ENCODE measurements at regions not wholly inside any gene's neighbourhood (a gene's known extent, or its start where the extent isn't known, plus 50 kb on each side); places are given as distances from the start of the nearest gene placed in this dataset.
"Not testable (repeated sequence)": the region's sequence is repeated elsewhere in the genome, so short reads cannot be mapped to it uniquely, and the experiment has no call there.

DNA sequence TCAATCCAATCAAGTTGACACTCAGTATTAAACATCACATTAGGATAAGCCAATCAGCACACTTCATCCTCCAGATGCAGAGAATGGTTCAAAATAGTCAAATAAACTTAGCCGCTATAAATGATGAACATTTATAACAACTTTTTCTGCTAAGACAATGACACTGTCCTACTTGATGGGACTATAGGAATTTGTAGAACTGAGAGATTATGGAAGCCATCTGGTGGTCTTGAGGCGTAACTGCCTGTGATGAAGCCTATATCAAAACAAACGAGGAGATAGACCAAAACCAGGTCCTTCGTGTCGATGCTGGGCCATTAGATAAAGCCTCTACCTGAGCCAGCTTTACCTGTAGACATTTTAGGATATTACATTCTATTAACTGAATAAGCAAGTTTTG lies 631.1 kb downstream of the COL12A1 start:
- no peaks in the 10 kb centered on the region for H3K9me3 Mint-ChIP-seq (ENCODE audit: unreplicated experiment)
- TF ChIP-seq, protein P1, sequence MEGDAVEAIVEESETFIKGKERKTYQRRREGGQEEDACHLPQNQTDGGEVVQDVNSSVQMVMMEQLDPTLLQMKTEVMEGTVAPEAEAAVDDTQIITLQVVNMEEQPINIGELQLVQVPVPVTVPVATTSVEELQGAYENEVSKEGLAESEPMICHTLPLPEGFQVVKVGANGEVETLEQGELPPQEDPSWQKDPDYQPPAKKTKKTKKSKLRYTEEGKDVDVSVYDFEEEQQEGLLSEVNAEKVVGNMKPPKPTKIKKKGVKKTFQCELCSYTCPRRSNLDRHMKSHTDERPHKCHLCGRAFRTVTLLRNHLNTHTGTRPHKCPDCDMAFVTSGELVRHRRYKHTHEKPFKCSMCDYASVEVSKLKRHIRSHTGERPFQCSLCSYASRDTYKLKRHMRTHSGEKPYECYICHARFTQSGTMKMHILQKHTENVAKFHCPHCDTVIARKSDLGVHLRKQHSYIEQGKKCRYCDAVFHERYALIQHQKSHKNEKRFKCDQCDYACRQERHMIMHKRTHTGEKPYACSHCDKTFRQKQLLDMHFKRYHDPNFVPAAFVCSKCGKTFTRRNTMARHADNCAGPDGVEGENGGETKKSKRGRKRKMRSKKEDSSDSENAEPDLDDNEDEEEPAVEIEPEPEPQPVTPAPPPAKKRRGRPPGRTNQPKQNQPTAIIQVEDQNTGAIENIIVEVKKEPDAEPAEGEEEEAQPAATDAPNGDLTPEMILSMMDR (IDR thresholded peaks at IDR 0.05), result peak; percentile 54
- no peaks in the 10 kb centered on the region for H3K36me3 Mint-ChIP-seq (ENCODE audit: unreplicated experiment)
- DNase-seq (ENCODE audit: extremely low spot score, unreplicated experiment), result no peak
- no peak overlapping the region for H3K27ac Mint-ChIP-seq (ENCODE audit: unreplicated experiment)
- H3K4me3 Mint-ChIP-seq (ENCODE audit: unreplicated experiment), result no peak overlapping the region
- H3K27me3 Mint-ChIP-seq (ENCODE audit: unreplicated experiment), result no peaks in the 10 kb centered on the region
- peaks cover 33% of the 10 kb centered on the region for H3K4me1 Mint-ChIP-seq (ENCODE audit: unreplicated experiment)

DNA sequence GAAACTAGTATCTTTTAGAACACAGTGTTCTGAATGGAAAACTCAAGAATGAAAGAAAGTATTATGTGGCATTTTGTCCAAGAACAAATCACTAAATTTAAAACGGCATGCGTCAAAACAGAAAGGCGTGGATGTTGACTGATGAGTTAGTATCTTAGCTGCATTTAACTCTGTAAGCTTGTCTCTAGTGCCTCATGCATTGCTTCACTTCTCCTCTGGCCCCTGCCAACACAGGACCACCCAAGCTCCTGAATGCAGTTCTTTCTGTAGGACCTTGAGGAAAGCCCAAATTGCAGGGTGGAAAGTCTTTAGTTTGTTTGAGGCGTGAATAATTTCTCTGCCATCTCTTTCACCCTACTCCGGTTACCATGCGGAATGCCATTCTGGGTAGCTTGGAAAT lies 632.2 kb downstream of the COL12A1 start:
- Mint-ChIP-seq H3K27ac (ENCODE audit: unreplicated experiment) (no peak overlapping the region), H3K27me3 (ENCODE audit: unreplicated experiment) (no peaks in the 10 kb centered on the region), H3K4me3 (ENCODE audit: unreplicated experiment) (no peak overlapping the region), H3K36me3 (ENCODE audit: unreplicated experiment) (no peaks in the 10 kb centered on the region), H3K4me1 (ENCODE audit: unreplicated experiment) (peaks cover 37% of the 10 kb centered on the region), H3K9me3 (ENCODE audit: unreplicated experiment) (no peaks in the 10 kb centered on the region)
- TF ChIP-seq, protein P1 (IDR thresholded peaks at IDR 0.05), result no peak
- DNase-seq (ENCODE audit: extremely low spot score, unreplicated experiment), result no peak

DNA sequence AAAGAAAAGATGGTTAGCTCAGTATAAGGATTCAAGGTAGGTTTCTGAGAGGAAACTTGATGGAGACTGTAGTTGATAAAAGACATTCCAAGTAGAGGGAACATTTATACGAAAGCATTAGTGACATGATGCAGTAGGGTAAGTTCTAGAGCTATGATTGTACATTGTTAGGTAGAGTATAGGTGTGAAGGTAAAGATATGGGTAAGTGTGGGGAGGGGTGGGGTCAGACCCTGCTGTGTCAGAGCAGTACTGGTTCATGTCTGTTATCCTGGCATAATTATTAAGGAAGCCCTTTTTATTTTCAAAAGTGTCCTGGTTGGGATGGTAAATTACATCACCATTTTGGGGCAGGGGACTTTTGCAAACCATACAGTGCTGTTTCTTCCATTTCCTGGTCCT lies 635.8 kb downstream of the COL12A1 start:
- Mint-ChIP-seq H3K9me3 (ENCODE audit: unreplicated experiment) (no peaks in the 10 kb centered on the region), H3K27me3 (ENCODE audit: unreplicated experiment) (no peaks in the 10 kb centered on the region), H3K36me3 (ENCODE audit: unreplicated experiment) (no peaks in the 10 kb centered on the region), H3K4me3 (ENCODE audit: unreplicated experiment) (no peak overlapping the region), H3K4me1 (ENCODE audit: unreplicated experiment) (peaks cover 26% of the 10 kb centered on the region), H3K27ac (ENCODE audit: unreplicated experiment) (peak overlapping the region; percentile 16)
- TF ChIP-seq, protein P1 (IDR thresholded peaks at IDR 0.05), result no peak
- no peak for DNase-seq (ENCODE audit: extremely low spot score, unreplicated experiment)

DNA sequence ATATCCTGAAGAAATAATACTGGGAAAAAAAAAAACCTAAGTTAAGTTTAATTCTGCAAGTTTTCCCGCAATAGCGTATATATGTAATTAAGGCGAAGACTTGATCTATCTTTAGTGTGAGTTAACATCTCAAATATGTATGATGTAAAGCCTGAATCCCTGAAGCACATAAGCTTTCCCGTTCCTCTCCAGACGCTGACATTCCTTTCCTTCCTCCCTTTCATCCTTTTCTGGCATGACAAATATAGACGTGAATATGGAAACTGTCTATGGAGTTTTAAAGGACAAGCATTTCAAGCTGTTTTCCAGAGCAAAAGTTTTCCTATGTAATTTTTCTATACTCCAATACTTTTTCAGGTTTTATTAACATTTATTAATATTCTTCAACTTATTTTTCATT lies 637.0 kb downstream of the COL12A1 start:
- peaks cover 26% of the 10 kb centered on the region for H3K4me1 Mint-ChIP-seq (ENCODE audit: unreplicated experiment)
- no peaks in the 10 kb centered on the region for H3K9me3 Mint-ChIP-seq (ENCODE audit: unreplicated experiment)
- H3K27me3 Mint-ChIP-seq (ENCODE audit: unreplicated experiment), result no peaks in the 10 kb centered on the region
- H3K36me3 Mint-ChIP-seq (ENCODE audit: unreplicated experiment), result no peaks in the 10 kb centered on the region
- no peak overlapping the region for H3K4me3 Mint-ChIP-seq (ENCODE audit: unreplicated experiment)
- TF ChIP-seq, protein P1 (IDR thresholded peaks at IDR 0.05), result no peak
- peak overlapping the region; percentile 16 for H3K27ac Mint-ChIP-seq (ENCODE audit: unreplicated experiment)
- no peak for DNase-seq (ENCODE audit: extremely low spot score, unreplicated experiment)

DNA sequence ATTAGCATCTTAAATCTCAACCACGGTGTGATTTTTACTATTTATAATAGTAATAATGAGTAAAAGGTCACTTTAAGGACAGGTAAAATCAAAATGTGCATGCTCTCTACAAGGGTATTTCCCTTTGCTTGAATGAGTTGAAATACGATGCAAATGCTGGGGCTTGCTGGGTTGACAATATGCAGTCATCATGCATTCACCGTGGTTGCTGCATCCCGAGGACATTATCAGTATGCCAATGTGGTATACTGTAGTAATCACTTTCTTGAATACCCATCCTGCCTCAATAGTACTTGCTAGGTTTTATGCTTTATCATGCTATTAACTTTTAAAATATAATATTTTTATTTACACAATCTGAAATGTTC lies 637.9 kb downstream of the COL12A1 start:
- H3K9me3 Mint-ChIP-seq (ENCODE audit: unreplicated experiment); H3K4me3 Mint-ChIP-seq (ENCODE audit: unreplicated experiment); H3K27ac Mint-ChIP-seq (ENCODE audit: unreplicated experiment); H3K27me3 Mint-ChIP-seq (ENCODE audit: unreplicated experiment); DNase-seq (ENCODE audit: extremely low spot score, unreplicated experiment); H3K36me3 Mint-ChIP-seq (ENCODE audit: unreplicated experiment): not testable (repeated sequence)
- peaks cover 22% of the 10 kb centered on the region for H3K4me1 Mint-ChIP-seq (ENCODE audit: unreplicated experiment)

DNA sequence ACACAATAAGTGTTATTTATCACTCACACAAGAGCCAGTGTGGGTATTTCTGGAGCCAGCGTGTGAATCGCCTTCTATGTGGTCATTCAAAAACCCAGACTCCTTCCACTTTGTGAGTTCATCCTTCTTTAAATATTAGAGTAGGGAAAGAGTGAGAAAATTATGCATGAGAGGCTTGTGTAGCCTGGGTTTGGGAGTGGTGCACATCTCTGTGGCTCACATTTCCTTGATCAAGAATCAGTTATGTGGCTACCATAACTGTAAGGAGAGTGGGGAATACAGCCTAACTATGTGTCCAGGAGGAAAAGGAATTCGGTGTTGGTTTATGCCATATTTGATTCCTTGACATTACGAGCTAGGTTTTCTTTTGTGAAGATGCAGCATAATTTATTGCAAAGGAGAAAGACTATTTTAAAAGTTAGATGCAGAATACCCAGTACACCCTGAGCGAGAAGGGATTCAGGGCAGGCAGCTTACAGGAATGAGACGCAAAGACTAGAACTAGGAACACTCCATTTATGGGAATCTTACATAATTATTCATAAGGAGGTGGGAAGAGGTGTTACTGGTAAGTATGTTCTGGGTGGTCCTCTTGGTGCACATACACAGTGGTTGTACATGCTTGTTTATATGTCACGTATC lies 638.5 kb downstream of the COL12A1 start:
- no peak overlapping the region for H3K4me3 Mint-ChIP-seq (ENCODE audit: unreplicated experiment)

More for the DNA sequence above, 638.5 kb downstream of the COL12A1 start:
- H3K4me1 Mint-ChIP-seq (ENCODE audit: unreplicated experiment), result peaks cover 20% of the 10 kb centered on the region
- H3K27me3 Mint-ChIP-seq (ENCODE audit: unreplicated experiment), result no peaks in the 10 kb centered on the region
- H3K9me3 Mint-ChIP-seq (ENCODE audit: unreplicated experiment), result no peaks in the 10 kb centered on the region
- DNase-seq (ENCODE audit: extremely low spot score, unreplicated experiment), result no peak
- no peak overlapping the region for H3K27ac Mint-ChIP-seq (ENCODE audit: unreplicated experiment)
- H3K36me3 Mint-ChIP-seq (ENCODE audit: unreplicated experiment), result no peaks in the 10 kb centered on the region
- TF ChIP-seq, protein P1 (IDR thresholded peaks at IDR 0.05), result no peak
